Neural cell (in vitro differentiated cells): ENCODE measurements at regions not wholly inside any gene's neighbourhood (a gene's known extent, or its start where the extent isn't known, plus 50 kb on each side); places are given as distances from the start of the nearest gene placed in this dataset.

Experiments
- H2AFZ ChIP-seq: fragments of 200-600, 300-800 bp; sonication (generic), shearing (Covaris generic); 2 replicates; pipeline ENCODE4 v1.6.0; 2014; ENCODE audit warnings: low read depth, mild to moderate bottlenecking, antibody characterized with exemption, low read length, moderate library complexity
- H3F3A ChIP-seq: fragments of 200-600 bp; shearing (Covaris generic); 2 replicates; pipeline ENCODE4 v1.6.1; 2016; ENCODE audit warnings: mild to moderate bottlenecking, moderate library complexity, mixed read lengths, antibody characterized with exemption, low read length; ENCODE audit not compliant: insufficient read depth, poor library complexity, severe bottlenecking
- H3K27ac ChIP-seq: fragments of 200-600, 300-800 bp; sonication (generic), shearing (Covaris generic); 2 replicates; pipeline ENCODE4 v1.5.1; 2014; ENCODE audit warnings: mild to moderate bottlenecking, low read length, moderate library complexity
- H3K27me3 ChIP-seq: fragments of 300-800, 200-600 bp; sonication (generic), shearing (Covaris generic); 2 replicates; pipeline ENCODE4 v1.6.0; 2014; ENCODE audit warnings: mild to moderate bottlenecking, low read depth, low read length, moderate library complexity; ENCODE audit not compliant: insufficient read depth
- H3K36me3 ChIP-seq: fragments of 300-800, 200-600 bp; sonication (generic), shearing (Covaris generic); 2 replicates; pipeline ENCODE4 v1.5.1; 2014; ENCODE audit warnings: mild to moderate bottlenecking, antibody characterized with exemption, low read length, moderate library complexity; ENCODE audit not compliant: insufficient read depth
- H3K4me2 ChIP-seq: fragments of 300-800, 200-600 bp; sonication (generic), shearing (Covaris generic); 2 replicates; pipeline ENCODE4 v1.6.0; 2014; ENCODE audit warnings: mild to moderate bottlenecking, low read length
- H3K4me3 ChIP-seq: fragments of 300-800, 200-600 bp; sonication (generic), shearing (Covaris generic); 2 replicates; pipeline ENCODE4 v1.5.1; 2014; ENCODE audit warnings: mild to moderate bottlenecking, low read length, moderate library complexity
- H3K79me2 ChIP-seq: fragments of 200-600 bp; shearing (Covaris generic); replicated peaks from 2 replicates; pipeline ENCODE4 v1.6.0; 2014; ENCODE audit warnings: mild to moderate bottlenecking, low read length, moderate library complexity; ENCODE audit not compliant: insufficient read depth
- H3K9ac ChIP-seq: fragments of 300-800, 200-600 bp; sonication (generic), shearing (Covaris generic); 2 replicates; pipeline ENCODE4 v1.6.1; 2016; ENCODE audit warnings: mild to moderate bottlenecking, low read length, mixed read lengths
- H3K9me2 ChIP-seq: fragments of 200-600 bp; shearing (Covaris generic); 2 replicates; pipeline ENCODE4 v1.6.1; 2016; ENCODE audit warnings: mild to moderate bottlenecking, low read length, mixed read lengths; ENCODE audit not compliant: insufficient read depth
- H3K9me3 ChIP-seq: fragments of 200-600, 300-800 bp; sonication (generic), shearing (Covaris generic); 2 replicates; pipeline ENCODE4 v1.6.1; 2016; ENCODE audit warnings: mild to moderate bottlenecking, mixed run types, low read length, moderate library complexity, mixed read lengths
- H4K20me1 ChIP-seq: fragments of 200-600 bp; shearing (Covaris generic); 2 replicates; pipeline ENCODE4 v1.6.1; 2016; ENCODE audit warnings: mild to moderate bottlenecking, mixed run types; ENCODE audit not compliant: insufficient read depth
- CTCF ChIP-seq: fragments of 450-650 bp; IDR thresholded peaks from 2 replicates; pipeline ENCODE4 v1.5.1; 2014; ENCODE audit warnings: antibody characterized with exemption, mild to moderate bottlenecking, moderate library complexity; ENCODE audit not compliant: poor library complexity, severe bottlenecking
- EP300 ChIP-seq: fragments of 450-650 bp; conservative IDR thresholded peaks from 2 replicates; pipeline ENCODE4 v1.6.1; 2014; ENCODE audit warnings: antibody characterized with exemption, mild to moderate bottlenecking, moderate library complexity; ENCODE audit not compliant: poor library complexity, severe bottlenecking
- EZH2 ChIP-seq: fragments of 200-600, 300-800 bp; shearing (Covaris generic), sonication (generic); IDR thresholded peaks from 2 replicates; pipeline ENCODE4 v1.6.1; 2014; ENCODE audit warnings: antibody characterized with exemption, low read length, borderline replicate concordance, mild to moderate bottlenecking; ENCODE audit not compliant: insufficient read depth, poor library complexity, severe bottlenecking
- MXI1 ChIP-seq: fragments of 450-650 bp; conservative IDR thresholded peaks from 2 replicates; pipeline ENCODE4 v1.6.1; 2014; ENCODE audit warnings: antibody characterized with exemption, mild to moderate bottlenecking; ENCODE audit not compliant: poor library complexity, severe bottlenecking
- POLR2AphosphoS5 ChIP-seq: IDR thresholded peaks from 2 replicates; pipeline ENCODE4 v1.6.1; 2012
- RAD21 ChIP-seq: fragments of 450-650 bp; conservative IDR thresholded peaks from 2 replicates; pipeline ENCODE4 v1.6.1; 2014; ENCODE audit warnings: antibody characterized with exemption, mild to moderate bottlenecking, moderate library complexity
- REST ChIP-seq: IDR thresholded peaks from 2 replicates; pipeline ENCODE4 v1.6.1; 2012; ENCODE audit warnings: borderline replicate concordance
- SMC3 ChIP-seq: fragments of 450-650 bp; conservative IDR thresholded peaks from 2 replicates; pipeline ENCODE4 v1.6.1; 2014; ENCODE audit warnings: antibody characterized with exemption, mild to moderate bottlenecking, moderate library complexity; ENCODE audit not compliant: poor library complexity
- TAF1 ChIP-seq: IDR thresholded peaks from 2 replicates; pipeline ENCODE4 v1.6.1; 2012; ENCODE audit warnings: low read depth

GRCh38 chr10:62577076-62577475 lies 202.9 kb downstream of the ZNF365 start:
- no peaks in the 10 kb centered on the region for H3K27me3 ChIP-seq
- no peak overlapping the region for H3K4me3 ChIP-seq
- no peaks in the 10 kb centered on the region for H3K9me2 ChIP-seq
- no peak overlapping the region for H3K9ac ChIP-seq
- no peak for TF ChIP-seq CTCF
- TF ChIP-seq EZH2, result no peak
- no peak for TF ChIP-seq RAD21
- TF ChIP-seq SMC3, result no peak
- no peak for TF ChIP-seq MXI1
- TF ChIP-seq POLR2AphosphoS5, result no peak
- no peak for TF ChIP-seq REST
- TF ChIP-seq EP300, result no peak
- TF ChIP-seq TAF1, result no peak
- H2AFZ ChIP-seq, result no peak overlapping the region
- no peaks in the 10 kb centered on the region for H3K9me3 ChIP-seq
- H3K4me2 ChIP-seq, result no peak overlapping the region
- no peaks in the 10 kb centered on the region for H3K79me2 ChIP-seq
- H3K27ac ChIP-seq, result no peak overlapping the region
- no peaks in the 10 kb centered on the region for H3F3A ChIP-seq
- no peaks in the 10 kb centered on the region for H3K36me3 ChIP-seq
- no peaks in the 10 kb centered on the region for H4K20me1 ChIP-seq

DNA sequence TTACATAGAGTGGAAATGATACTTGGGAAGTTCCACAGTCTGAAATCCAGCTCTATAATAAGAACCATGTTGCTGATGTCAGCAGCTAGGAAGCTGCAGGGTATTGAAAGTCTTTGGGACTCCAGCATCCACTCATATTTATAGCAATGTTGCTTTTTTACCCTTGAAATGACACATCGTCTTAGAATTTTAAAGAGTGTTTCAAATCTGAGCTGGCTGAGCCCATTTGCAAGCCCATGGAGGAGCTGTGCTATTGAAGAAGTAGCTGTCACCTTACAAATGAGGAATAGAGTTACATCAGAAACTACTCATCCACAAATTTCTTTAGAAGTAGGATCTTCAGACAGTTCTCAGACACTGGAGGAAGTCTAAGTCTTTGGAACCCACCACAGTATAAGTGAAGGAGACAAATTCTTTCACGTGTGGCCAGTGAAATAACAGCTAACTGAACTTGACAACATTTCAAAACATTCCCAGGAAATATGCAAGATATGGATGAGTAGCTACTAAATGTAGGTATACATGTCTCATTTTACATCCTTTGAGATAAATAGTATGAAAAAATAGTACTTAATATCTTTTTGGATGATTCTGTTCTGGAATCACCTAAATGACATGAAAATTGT lies 203.6 kb downstream of the ZNF365 start:
- no peaks in the 10 kb centered on the region for H3K9me2 ChIP-seq
- TF ChIP-seq RAD21 (no peak), POLR2AphosphoS5 (no peak), TAF1 (no peak), EZH2 (no peak), EP300 (no peak), REST (no peak), SMC3 (no peak), CTCF (no peak), MXI1 (no peak)
- no peaks in the 10 kb centered on the region for H4K20me1 ChIP-seq
- no peak overlapping the region for H3K4me3 ChIP-seq
- H2AFZ ChIP-seq, result no peak overlapping the region
- H3K36me3 ChIP-seq, result no peaks in the 10 kb centered on the region
- no peaks in the 10 kb centered on the region for H3K27me3 ChIP-seq
- H3K27ac ChIP-seq, result no peak overlapping the region
- no peak overlapping the region for H3K4me2 ChIP-seq
- no peaks in the 10 kb centered on the region for H3K9me3 ChIP-seq
- no peak overlapping the region for H3K9ac ChIP-seq
- H3K79me2 ChIP-seq, result no peaks in the 10 kb centered on the region
- no peaks in the 10 kb centered on the region for H3F3A ChIP-seq
